ENCODE measurements at regions not wholly inside any gene's neighbourhood (a gene's known extent, or its start where the extent isn't known, plus 50 kb on each side); places are given as distances from the start of the nearest gene placed in this dataset.

GRCh38 chr4:33088713-33089112 lies 2368.5 kb downstream of the PCDH7 start:
- ATAC-seq (no peak), DNase-seq (ENCODE audit: low read depth, low spot score) (no peak)
- Histone ChIP-seq H3K4me3 (replicated peaks in 1 of 2; ENCODE audit: low read depth in 1 of 2, low read length in 2 of 2) (no peak overlapping the region), H3K9me3 (ENCODE audit: control insufficient read depth in 1 of 2, insufficient read depth in 1 of 2, low read depth in 1 of 2, low read length in 2 of 2) (no peaks in the 10 kb centered on the region), H3K27me3 (ENCODE audit: insufficient read depth, low read length) (no peaks in the 10 kb centered on the region), H3K9ac (ENCODE audit: low read length) (no peak overlapping the region), H3K27ac (ENCODE audit: low read depth, low read length) (no peak overlapping the region), H3K79me2 (ENCODE audit: insufficient read depth, low read length) (no peaks in the 10 kb centered on the region), H2AFZ (ENCODE audit: low read depth, low read length, poor library complexity, severe bottlenecking) (no peak overlapping the region), H3K9me2 (ENCODE audit: insufficient read depth) (no peaks in the 10 kb centered on the region), H3K4me2 (ENCODE audit: low read length) (no peak overlapping the region), H3K36me3 (ENCODE audit: control insufficient read depth in 1 of 2, insufficient read depth in 2 of 2, low read length in 2 of 2) (no peaks in the 10 kb centered on the region), H4K20me1 (ENCODE audit: insufficient read depth) (no peaks in the 10 kb centered on the region), H3K4me1 (ENCODE audit: control insufficient read depth in 1 of 2, insufficient read depth in 2 of 2, low read length in 2 of 2) (no peaks in the 10 kb centered on the region)
- RAD21 ChIA-PET (ENCODE audit: low non-redundant PET in 1 of 2, low total read pairs in 2 of 2, uncharacterized antibody in 2 of 2, unreplicated experiment in 2 of 2) = no interaction called here
- POLR2A ChIA-PET = no interaction called here
- BruUV-seq (replicated peaks) = no TSS peak
- TF ChIP-seq EZH2 (IDR thresholded peaks at IDR 0.05) (no peak), ZBTB33 (IDR thresholded peaks at IDR 0.05; ENCODE audit: extremely low read depth, insufficient replicate concordance, low read length) (no peak), ZFX (IDR thresholded peaks at IDR 0.05) (no peak), TCF7L2 (IDR thresholded peaks at IDR 0.05; ENCODE audit: borderline replicate concordance, extremely low read depth, insufficient read depth, insufficient read length) (no peak), POLR2AphosphoS5 (IDR thresholded peaks at IDR 0.05; ENCODE audit: low read depth, low read length) (no peak), CBX3 (IDR thresholded peaks at IDR 0.05; ENCODE audit: low read depth) (no peak), MAX (IDR thresholded peaks at IDR 0.05) (no peak), FOSL1 (IDR thresholded peaks at IDR 0.05; ENCODE audit: low read depth) (no peak), EZH2phosphoT487 (IDR thresholded peaks at IDR 0.05; ENCODE audit: borderline replicate concordance) (no peak), SP1 (IDR thresholded peaks at IDR 0.05; ENCODE audit: low read depth) (no peak), POLR2A (IDR thresholded peaks at IDR 0.05; ENCODE audit: borderline replicate concordance, extremely low read depth, insufficient read depth, insufficient read length) (no peak), CEBPB (IDR thresholded peaks at IDR 0.05; ENCODE audit: low read depth) (no peak), ELF1 (IDR thresholded peaks at IDR 0.05; ENCODE audit: borderline replicate concordance, low read depth) (no peak), YY1 (IDR thresholded peaks at IDR 0.05; ENCODE audit: extremely low read depth, insufficient replicate concordance, low read depth, low read length) (no peak)
- intact Hi-C loops (cut with micrococcal nuclease) = no loop called here
- CTCF ChIA-PET = no interaction called here

All from HCT116 (cell line).